Raji (cell line): ENCODE measurements at regions not wholly inside any gene's neighbourhood (a gene's known extent, or its start where the extent isn't known, plus 50 kb on each side); places are given as distances from the start of the nearest gene placed in this dataset.

ENCODE experiments used
- POLR2A ChIP-seq: IDR thresholded peaks from 2 replicates; pipeline ENCODE4 v1.6.1; 2011; ENCODE audit warnings: low read depth, low read length, control low read depth; ENCODE audit not compliant: insufficient read depth

GRCh38 chr6:144873623-144874378, 588.7 kb downstream of the UTRN start:
- TF ChIP-seq POLR2A = no peak

- TF ChIP-seq POLR2A = no peak
Measured at GRCh38 chr6:144876689-144877088, 591.6 kb downstream of the UTRN start.

- TF ChIP-seq POLR2A = no peak
Measured at GRCh38 chr6:144877118-144877517, 592.0 kb downstream of the UTRN start.

GRCh38 chr6:144878577-144878976, 593.4 kb downstream of the UTRN start:
- no peak for TF ChIP-seq POLR2A

DNA sequence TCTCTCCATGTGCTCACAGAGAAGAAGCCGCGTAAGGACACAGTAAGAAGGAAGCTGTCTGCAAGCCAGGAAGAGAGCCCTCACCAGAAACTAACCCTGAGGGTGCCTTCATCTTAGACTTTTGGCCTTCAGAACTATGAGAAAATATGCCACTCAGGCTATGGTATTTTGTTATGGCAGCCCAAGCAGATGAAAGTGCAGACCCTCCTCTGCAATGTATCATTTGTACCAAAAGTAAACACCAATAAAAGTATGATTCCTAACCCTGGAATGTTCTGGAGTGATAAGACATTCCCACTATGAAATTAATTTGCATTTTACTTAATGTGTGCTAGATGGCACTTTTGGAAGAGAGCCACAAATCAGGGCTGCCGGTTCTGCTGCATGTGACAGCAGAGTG, 594.3 kb downstream of the UTRN start:
- TF ChIP-seq POLR2A = no peak

- no peak for TF ChIP-seq POLR2A
Measured at GRCh38 chr6:144882425-144882824, 597.3 kb downstream of the UTRN start.

GRCh38 chr6:144883915-144884314, 598.8 kb downstream of the UTRN start:
- TF ChIP-seq POLR2A = no peak

GRCh38 chr6:144885817-144886216, 600.7 kb downstream of the UTRN start:
- no peak for TF ChIP-seq POLR2A

GRCh38 chr6:144886682-144887081, 601.5 kb downstream of the UTRN start:
- no peak for TF ChIP-seq POLR2A

DNA sequence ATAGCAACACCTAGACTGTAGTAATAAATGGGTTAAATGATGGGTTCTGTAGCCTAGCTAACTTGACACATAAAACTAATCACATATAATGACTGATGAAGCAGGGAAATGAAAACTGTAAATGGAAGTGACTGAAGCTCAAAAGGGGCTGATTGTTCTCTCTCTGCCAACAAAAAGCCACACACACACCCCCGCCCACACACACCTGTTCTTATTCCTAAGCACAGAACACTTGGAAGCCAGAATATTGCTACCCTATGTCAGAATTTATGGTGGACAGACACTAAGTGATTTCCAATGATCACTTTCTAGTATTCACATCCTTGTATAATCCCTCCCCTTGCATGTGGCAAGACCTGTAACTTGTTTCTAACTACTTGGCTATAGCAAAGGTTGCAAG, 603.5 kb downstream of the UTRN start:
- TF ChIP-seq POLR2A = no peak

DNA sequence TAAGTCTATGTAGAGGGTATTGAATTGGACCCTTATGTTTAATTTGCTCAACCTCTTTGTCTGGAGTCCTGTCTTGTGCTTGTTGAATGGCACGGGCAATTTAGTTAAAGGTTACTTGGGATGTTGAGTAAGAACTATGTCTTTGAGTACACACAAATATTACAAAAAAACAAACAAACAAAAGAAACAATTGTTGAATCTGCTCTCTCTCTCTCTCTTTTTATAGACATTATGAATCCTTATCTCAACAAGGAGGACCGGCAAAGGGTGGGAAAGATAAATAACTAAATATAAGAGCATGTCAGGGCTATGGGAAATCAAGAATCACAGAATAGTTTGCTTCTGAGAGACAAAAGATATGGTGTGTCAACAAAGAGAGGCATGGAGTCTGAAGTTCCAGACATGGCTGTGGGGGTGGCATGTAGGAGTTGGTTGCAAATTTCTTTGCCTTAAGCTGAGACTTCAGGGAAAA, 608.6 kb downstream of the UTRN start:
- TF ChIP-seq POLR2A = no peak

DNA sequence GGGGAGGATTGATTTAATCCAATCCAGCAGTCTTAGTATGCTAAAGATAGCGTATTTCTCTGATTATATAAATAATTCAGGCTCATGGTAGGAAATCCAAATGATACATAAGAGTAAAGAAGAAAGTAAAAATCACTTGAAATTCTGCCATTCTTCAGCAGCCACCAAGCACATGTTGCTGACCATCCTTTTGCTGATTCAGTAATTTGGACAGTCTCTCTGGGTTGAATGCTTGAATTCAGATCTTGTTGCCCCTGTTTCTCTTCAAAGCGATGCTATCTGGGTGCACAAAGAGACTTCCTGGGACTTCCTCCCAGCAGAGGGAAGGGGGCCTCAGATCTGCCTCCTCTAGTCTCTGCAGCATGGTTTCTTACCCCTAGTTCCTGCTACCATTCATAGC, 609.1 kb downstream of the UTRN start:
- no peak for TF ChIP-seq POLR2A

- no peak for TF ChIP-seq POLR2A
Measured at GRCh38 chr6:144895313-144896278, 610.5 kb downstream of the UTRN start.

DNA sequence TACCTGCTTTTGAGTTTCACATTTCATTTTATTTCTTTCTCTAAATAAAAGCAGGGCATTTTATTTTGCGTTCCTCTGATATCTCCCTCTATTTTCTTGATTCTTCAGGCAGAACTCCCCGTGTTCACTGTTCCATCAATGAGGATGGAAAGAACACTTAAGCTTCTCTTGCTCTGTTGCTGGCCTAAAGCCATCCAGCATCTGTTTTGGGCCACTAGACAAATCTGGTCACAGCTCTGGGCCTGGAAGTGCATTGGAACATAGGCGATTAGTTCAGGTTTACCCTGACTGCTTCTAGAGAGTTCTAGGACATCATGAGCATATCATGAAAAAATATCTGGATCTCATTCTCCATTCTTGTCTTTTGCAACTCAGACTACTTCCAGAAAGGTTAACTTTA, 611.2 kb downstream of the UTRN start:
- no peak for TF ChIP-seq POLR2A

DNA sequence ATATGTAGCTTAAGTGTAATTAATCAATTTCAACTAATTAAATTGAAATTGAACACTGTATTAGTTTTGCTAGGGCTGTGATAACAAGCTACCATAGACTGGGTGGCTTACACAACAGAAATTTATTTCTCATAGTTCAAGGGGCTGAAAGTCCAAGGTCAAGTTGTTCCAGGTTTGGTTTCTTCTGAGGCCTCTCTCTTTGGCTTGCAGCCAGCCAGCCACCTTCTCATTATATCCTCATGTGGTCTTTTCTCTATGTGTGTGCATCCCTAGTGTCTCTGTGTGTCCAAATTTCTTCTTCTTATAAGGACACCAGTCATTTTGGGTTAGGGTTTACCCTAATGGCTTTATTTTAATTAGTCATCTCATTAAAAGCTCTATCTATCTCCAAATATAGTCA, 611.7 kb downstream of the UTRN start:
- TF ChIP-seq POLR2A = no peak

- no peak for TF ChIP-seq POLR2A
Measured at GRCh38 chr6:144897441-144897921, 612.3 kb downstream of the UTRN start.
